ENCODE measurements at regions not wholly inside any gene's neighbourhood (a gene's known extent, or its start where the extent isn't known, plus 50 kb on each side); places are given as distances from the start of the nearest gene placed in this dataset.

DNA sequence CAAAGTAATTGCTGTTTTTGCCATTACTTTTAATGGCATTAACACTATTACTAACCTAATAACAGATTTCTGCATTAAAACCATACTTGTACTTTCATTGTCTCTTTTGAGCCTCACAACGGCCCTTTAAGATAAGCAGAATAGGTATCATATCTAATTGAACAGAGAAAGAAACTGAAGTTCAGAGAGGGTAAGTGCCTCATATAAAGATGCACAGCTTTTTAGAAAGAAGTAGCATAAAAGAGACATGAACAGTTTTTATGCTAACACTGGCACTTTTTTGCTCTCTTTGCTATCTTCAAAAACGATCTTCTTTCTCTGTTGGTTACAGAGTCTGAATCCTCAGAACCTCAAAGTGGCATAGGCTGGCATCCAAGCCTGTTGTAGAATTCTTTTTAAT is 102.9 kb upstream of the OR5AK2 start (continued):
- TF ChIP-seq ARID4B (CRISPR knock-in tag; IDR thresholded peaks at IDR 0.05; ENCODE audit: borderline replicate concordance) (no peak), GTF2I (CRISPR knock-in tag; conservative IDR thresholded peaks at IDR 0.05) (no peak), EMX1 (CRISPR knock-in tag; IDR thresholded peaks at IDR 0.05) (no peak), MAX (CRISPR knock-in tag; IDR thresholded peaks at IDR 0.05) (no peak)

DNA sequence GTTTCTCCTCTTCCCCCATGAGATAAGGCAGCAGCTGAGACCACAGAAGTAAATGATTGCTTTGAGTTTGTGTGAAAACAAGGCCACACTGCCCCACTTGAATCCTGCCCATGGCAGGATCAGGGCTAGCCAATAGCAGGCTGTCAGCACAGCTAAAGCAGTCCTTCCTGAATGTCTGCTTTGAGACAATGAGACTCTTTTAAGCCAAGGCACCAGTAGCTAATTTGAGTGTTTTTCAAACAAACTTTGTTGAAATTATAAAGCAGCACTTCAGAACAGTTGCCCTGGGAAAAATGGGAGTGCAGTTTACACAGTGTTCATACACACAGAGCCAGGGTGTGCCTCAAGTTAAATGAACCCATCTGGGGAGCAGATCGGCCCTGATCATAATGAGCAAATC is 103.5 kb upstream of the OR5AK2 start:
- H3K4me1 Mint-ChIP-seq: peaks cover 7% of the 10 kb centered on the region
- H3K4me3 Mint-ChIP-seq: no peak overlapping the region
- CTCF ChIA-PET: interaction anchor here (0.8 kb wide), 1 partner anchor 44 kb away, joined by 3 read pairs; no protein-coding TSS in a partner anchor
- no peaks in the 10 kb centered on the region for H3K9me3 Mint-ChIP-seq
- ATAC-seq (peak; percentile 47; the same call in 1 of the 2 replicates), DNase-seq (ENCODE audit: low spot score) (no peak)
- H3K27ac Mint-ChIP-seq: no peak overlapping the region
- no peaks in the 10 kb centered on the region for H3K27me3 Mint-ChIP-seq (ENCODE audit: low read depth)
- no peaks in the 10 kb centered on the region for H3K36me3 Mint-ChIP-seq
- POLR2A ChIA-PET: no interaction called here
- TF ChIP-seq TEAD1 (CRISPR knock-in tag; IDR thresholded peaks at IDR 0.05): no peak
- TF ChIP-seq SP1 (CRISPR knock-in tag; conservative IDR thresholded peaks at IDR 0.05): no peak

- no peaks in the 10 kb centered on the region for H3K36me3 Mint-ChIP-seq
- no peak overlapping the region for H3K27ac Mint-ChIP-seq
- H3K4me3 Mint-ChIP-seq: no peak overlapping the region
- no peak for DNase-seq (ENCODE audit: low spot score)
- ChIA-PET CTCF (no interaction called here), POLR2A (no interaction called here)
- ATAC-seq: no peak
- peaks cover 7% of the 10 kb centered on the region for H3K4me1 Mint-ChIP-seq
- H3K27me3 Mint-ChIP-seq (ENCODE audit: low read depth): no peaks in the 10 kb centered on the region
- no peaks in the 10 kb centered on the region for H3K9me3 Mint-ChIP-seq
- TF ChIP-seq CREM (CRISPR knock-in tag; IDR thresholded peaks at IDR 0.05): no peak
- no peak for TF ChIP-seq ZNF423 (CRISPR knock-in tag; IDR thresholded peaks at IDR 0.05)
- TF ChIP-seq ETV6 (CRISPR knock-in tag; IDR thresholded peaks at IDR 0.05): no peak
- TF ChIP-seq, protein P1, sequence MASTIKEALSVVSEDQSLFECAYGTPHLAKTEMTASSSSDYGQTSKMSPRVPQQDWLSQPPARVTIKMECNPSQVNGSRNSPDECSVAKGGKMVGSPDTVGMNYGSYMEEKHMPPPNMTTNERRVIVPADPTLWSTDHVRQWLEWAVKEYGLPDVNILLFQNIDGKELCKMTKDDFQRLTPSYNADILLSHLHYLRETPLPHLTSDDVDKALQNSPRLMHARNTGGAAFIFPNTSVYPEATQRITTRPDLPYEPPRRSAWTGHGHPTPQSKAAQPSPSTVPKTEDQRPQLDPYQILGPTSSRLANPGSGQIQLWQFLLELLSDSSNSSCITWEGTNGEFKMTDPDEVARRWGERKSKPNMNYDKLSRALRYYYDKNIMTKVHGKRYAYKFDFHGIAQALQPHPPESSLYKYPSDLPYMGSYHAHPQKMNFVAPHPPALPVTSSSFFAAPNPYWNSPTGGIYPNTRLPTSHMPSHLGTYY (CRISPR knock-in tag; IDR thresholded peaks at IDR 0.05): no peak
- TF ChIP-seq TCF7 (CRISPR knock-in tag; IDR thresholded peaks at IDR 0.05; ENCODE audit: low read depth): no peak
- no peak for TF ChIP-seq ZBTB43 (CRISPR knock-in tag; IDR thresholded peaks at IDR 0.05)
- no peak for TF ChIP-seq JUN (CRISPR knock-in tag; IDR thresholded peaks at IDR 0.05)
- TF ChIP-seq, protein P2, sequence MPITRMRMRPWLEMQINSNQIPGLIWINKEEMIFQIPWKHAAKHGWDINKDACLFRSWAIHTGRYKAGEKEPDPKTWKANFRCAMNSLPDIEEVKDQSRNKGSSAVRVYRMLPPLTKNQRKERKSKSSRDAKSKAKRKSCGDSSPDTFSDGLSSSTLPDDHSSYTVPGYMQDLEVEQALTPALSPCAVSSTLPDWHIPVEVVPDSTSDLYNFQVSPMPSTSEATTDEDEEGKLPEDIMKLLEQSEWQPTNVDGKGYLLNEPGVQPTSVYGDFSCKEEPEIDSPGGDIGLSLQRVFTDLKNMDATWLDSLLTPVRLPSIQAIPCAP (CRISPR knock-in tag; IDR thresholded peaks at IDR 0.05): no peak
- TF ChIP-seq CTCF (IDR thresholded peaks at IDR 0.05): no peak
- TF ChIP-seq, protein P3, sequence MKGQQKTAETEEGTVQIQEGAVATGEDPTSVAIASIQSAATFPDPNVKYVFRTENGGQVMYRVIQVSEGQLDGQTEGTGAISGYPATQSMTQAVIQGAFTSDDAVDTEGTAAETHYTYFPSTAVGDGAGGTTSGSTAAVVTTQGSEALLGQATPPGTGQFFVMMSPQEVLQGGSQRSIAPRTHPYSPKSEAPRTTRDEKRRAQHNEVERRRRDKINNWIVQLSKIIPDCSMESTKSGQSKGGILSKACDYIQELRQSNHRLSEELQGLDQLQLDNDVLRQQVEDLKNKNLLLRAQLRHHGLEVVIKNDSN (CRISPR knock-in tag; IDR thresholded peaks at IDR 0.05): no peak
- TF ChIP-seq SMAD4 (CRISPR knock-in tag; IDR thresholded peaks at IDR 0.05): no peak
- TF ChIP-seq ELF4 (CRISPR knock-in tag; IDR thresholded peaks at IDR 0.05; ENCODE audit: low read depth): no peak
- TF ChIP-seq, protein P4, sequence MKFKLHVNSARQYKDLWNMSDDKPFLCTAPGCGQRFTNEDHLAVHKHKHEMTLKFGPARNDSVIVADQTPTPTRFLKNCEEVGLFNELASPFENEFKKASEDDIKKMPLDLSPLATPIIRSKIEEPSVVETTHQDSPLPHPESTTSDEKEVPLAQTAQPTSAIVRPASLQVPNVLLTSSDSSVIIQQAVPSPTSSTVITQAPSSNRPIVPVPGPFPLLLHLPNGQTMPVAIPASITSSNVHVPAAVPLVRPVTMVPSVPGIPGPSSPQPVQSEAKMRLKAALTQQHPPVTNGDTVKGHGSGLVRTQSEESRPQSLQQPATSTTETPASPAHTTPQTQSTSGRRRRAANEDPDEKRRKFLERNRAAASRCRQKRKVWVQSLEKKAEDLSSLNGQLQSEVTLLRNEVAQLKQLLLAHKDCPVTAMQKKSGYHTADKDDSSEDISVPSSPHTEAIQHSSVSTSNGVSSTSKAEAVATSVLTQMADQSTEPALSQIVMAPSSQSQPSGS (CRISPR knock-in tag; IDR thresholded peaks at IDR 0.05; ENCODE audit: borderline replicate concordance, low read depth): no peak
- TF ChIP-seq FOXJ3 (CRISPR knock-in tag; IDR thresholded peaks at IDR 0.05; ENCODE audit: borderline replicate concordance): no peak
These were observed 105.2 kb upstream of the OR5AK2 start for GRCh38 chr11:56883371-56883987.
